ENCODE measurements at regions not wholly inside any gene's neighbourhood (a gene's known extent, or its start where the extent isn't known, plus 50 kb on each side); places are given as distances from the start of the nearest gene placed in this dataset.

- H3K27me3 ChIP-seq (ENCODE audit: insufficient read depth, poor library complexity, severe bottlenecking): no peaks in the 10 kb centered on the region
- H3K27ac ChIP-seq (replicated peaks): no peak overlapping the region
- no peak for DNase-seq (ENCODE audit: low read depth in 1 of 2, low spot score in 1 of 2)
- TF ChIP-seq REST (IDR thresholded peaks at IDR 0.05; ENCODE audit: insufficient replicate concordance, low read depth) (no peak), POLR2AphosphoS5 (IDR thresholded peaks at IDR 0.05; ENCODE audit: low read depth) (no peak), SPI1 (IDR thresholded peaks at IDR 0.05; ENCODE audit: borderline replicate concordance, low read depth) (no peak), GABPA (IDR thresholded peaks at IDR 0.05; ENCODE audit: low read depth) (no peak)
- TF ChIP-seq, protein P1, sequence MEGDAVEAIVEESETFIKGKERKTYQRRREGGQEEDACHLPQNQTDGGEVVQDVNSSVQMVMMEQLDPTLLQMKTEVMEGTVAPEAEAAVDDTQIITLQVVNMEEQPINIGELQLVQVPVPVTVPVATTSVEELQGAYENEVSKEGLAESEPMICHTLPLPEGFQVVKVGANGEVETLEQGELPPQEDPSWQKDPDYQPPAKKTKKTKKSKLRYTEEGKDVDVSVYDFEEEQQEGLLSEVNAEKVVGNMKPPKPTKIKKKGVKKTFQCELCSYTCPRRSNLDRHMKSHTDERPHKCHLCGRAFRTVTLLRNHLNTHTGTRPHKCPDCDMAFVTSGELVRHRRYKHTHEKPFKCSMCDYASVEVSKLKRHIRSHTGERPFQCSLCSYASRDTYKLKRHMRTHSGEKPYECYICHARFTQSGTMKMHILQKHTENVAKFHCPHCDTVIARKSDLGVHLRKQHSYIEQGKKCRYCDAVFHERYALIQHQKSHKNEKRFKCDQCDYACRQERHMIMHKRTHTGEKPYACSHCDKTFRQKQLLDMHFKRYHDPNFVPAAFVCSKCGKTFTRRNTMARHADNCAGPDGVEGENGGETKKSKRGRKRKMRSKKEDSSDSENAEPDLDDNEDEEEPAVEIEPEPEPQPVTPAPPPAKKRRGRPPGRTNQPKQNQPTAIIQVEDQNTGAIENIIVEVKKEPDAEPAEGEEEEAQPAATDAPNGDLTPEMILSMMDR (IDR thresholded peaks at IDR 0.05; ENCODE audit: insufficient read depth, low read length): no peak
- H3K4me3 ChIP-seq (replicated peaks; ENCODE audit: insufficient read depth, low read length): no peak overlapping the region
These were observed 171.4 kb downstream of the PTN start for GRCh38 chr7:137172105-137172590.

DNA sequence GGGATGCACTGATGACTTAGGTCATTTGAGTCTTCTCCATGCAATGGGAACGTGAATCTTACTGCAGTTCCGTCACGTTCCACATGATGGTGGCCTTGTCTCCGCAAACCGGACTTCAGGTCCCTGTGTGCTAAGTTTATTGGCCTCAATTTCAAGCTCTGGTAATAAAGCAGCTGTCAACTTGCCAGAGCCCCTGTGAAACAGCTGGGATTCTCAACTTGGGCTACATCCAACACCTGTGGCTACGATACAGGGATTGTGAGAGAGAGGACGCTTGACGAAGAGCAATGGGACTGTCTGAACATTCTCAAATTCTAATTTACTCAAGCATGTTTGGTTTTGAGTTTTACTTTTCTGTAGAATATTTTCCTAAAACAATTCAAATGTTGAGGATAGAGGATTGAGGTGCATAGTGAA is 174.2 kb downstream of the PTN start:
- DNase-seq (ENCODE audit: low read depth in 1 of 2, low spot score in 1 of 2): peak in 1 of 2 experiments; percentile 9
- no peak for TF ChIP-seq SPI1 (IDR thresholded peaks at IDR 0.05; ENCODE audit: borderline replicate concordance, low read depth)
- TF ChIP-seq REST (IDR thresholded peaks at IDR 0.05; ENCODE audit: insufficient replicate concordance, low read depth): no peak
- no peak for TF ChIP-seq POLR2AphosphoS5 (IDR thresholded peaks at IDR 0.05; ENCODE audit: low read depth)
- TF ChIP-seq, protein P1 (IDR thresholded peaks at IDR 0.05; ENCODE audit: insufficient read depth, low read length): no peak
- no peak for TF ChIP-seq GABPA (IDR thresholded peaks at IDR 0.05; ENCODE audit: low read depth)
- H3K27me3 ChIP-seq (ENCODE audit: insufficient read depth, poor library complexity, severe bottlenecking): no peaks in the 10 kb centered on the region
- H3K4me3 ChIP-seq (replicated peaks; ENCODE audit: insufficient read depth, low read length): no peak overlapping the region
- no peak overlapping the region for H3K27ac ChIP-seq (replicated peaks)

- Histone ChIP-seq H3K27me3 (ENCODE audit: insufficient read depth, poor library complexity, severe bottlenecking) (no peaks in the 10 kb centered on the region), H3K27ac (replicated peaks) (no peak overlapping the region), H3K4me3 (replicated peaks; ENCODE audit: insufficient read depth, low read length) (no peak overlapping the region)
- TF ChIP-seq POLR2AphosphoS5 (IDR thresholded peaks at IDR 0.05; ENCODE audit: low read depth): no peak
- TF ChIP-seq, protein P1 (IDR thresholded peaks at IDR 0.05; ENCODE audit: insufficient read depth, low read length): no peak
- no peak for TF ChIP-seq REST (IDR thresholded peaks at IDR 0.05; ENCODE audit: insufficient replicate concordance, low read depth)
- TF ChIP-seq SPI1 (IDR thresholded peaks at IDR 0.05; ENCODE audit: borderline replicate concordance, low read depth): no peak
- no peak for TF ChIP-seq GABPA (IDR thresholded peaks at IDR 0.05; ENCODE audit: low read depth)
- DNase-seq (ENCODE audit: low read depth in 1 of 2, low spot score in 1 of 2): no peak
These were observed 175.9 kb downstream of the PTN start for GRCh38 chr7:137167609-137168008.
